ENCODE measurements at regions not wholly inside any gene's neighbourhood (a gene's known extent, or its start where the extent isn't known, plus 50 kb on each side); places are given as distances from the start of the nearest gene placed in this dataset.
"Not testable (repeated sequence)": the region's sequence is repeated elsewhere in the genome, so short reads cannot be mapped to it uniquely, and the experiment has no call there.

DNA sequence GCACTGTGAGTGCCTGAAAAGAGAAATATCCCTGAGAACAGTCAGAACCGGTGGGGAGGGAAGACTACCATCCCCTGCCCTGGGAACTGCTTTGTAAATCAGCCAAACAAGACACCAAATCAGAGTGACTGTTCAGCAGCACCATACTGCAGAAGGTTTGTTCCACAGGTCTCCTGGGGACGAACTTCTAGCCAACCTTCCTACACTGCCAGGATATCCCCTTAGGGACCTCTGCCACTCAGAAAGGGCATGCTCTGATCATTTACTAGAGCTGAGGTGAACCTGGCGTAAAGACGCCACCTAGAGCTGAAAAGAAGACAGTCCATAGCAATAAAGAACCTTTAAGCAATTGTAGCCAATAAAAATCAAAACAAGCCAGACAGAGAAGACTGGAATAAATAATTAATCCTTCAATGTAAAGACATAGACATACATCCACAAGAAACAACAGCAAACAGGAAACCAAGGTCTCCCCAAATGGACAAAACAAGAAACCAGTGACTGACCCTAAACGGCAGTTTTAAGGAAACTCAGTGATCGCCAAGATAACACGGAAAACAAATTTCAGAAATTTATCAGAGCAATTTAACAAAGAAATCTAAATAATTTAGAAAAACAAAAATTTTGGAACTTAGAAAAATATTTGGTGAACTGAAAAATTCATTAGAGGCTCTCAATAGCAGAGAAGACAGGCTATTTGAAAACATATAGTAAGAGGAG lies 228.1 kb upstream of the AMIGO2 start:
- Histone ChIP-seq H3K4me1 (ENCODE audit: insufficient read depth) (no peaks in the 10 kb centered on the region), H3K9me3 (no peaks in the 10 kb centered on the region), H3K27me3 (no peaks in the 10 kb centered on the region), H3K36me3 (no peaks in the 10 kb centered on the region), H3K4me3 (no peak overlapping the region), H3K27ac (no peak overlapping the region)
- WGBS, 3 donors, result 73 to 74% (median 73%) methylated on average over 7 of the region's 7 CpGs
- TF ChIP-seq POLR2A (IDR thresholded peaks at IDR 0.05) (no peak), CTCF (IDR thresholded peaks at IDR 0.05) (no peak), EP300 (IDR thresholded peaks at IDR 0.05) (no peak)
- intact Hi-C loops (cut with DNase I), result no loop called here
- no peak for DNase-seq

DNA sequence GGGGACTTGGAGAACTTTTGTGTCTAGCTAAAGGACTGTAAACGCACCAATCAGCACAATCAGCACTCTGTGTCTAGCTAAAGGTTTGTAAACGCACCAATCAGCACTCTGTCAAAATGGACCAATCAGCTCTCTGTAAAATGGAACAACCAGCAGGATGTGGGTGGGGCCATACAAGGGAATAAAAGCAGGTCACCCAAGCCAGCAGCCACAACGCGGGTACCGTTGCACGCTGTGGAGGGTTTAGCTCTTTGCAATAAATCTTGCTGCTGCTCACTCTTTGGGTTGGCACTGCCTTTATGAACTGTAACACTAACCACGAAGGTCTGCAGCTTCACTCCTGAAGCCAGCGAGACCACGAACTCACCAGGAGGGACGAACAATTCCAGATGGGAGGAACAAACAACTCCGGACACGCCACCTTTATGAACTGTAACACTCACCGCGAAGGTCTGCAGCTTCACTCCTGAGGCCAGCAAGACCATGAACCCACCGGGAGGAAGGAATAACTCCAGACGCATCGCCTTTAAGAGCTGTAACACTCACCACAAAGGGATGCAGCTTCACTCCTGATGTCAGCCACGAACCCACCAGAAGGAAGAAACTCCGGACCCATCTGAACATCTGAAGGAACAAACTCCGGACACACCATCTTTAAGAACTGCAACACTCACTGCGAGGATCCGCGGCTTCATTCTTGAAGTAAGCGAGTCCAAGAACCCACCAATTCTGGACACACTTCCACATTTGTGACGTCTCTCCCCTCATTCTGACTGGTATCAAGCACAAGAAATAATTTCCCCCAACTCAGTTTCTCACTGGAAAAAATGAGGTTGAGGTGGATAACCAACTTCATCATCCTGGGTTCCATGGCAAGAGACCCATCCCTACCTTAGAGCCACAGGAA lies 227.3 kb upstream of the AMIGO2 start:
- H3K9me3 ChIP-seq; DNase-seq; H3K27me3 ChIP-seq; H3K36me3 ChIP-seq; intact Hi-C loops (cut with DNase I); H3K4me3 ChIP-seq; H3K27ac ChIP-seq; H3K4me1 ChIP-seq (ENCODE audit: insufficient read depth): not testable (repeated sequence)
- WGBS, 3 donors, result 93 to 95% (median 93%) methylated on average over 25 of the region's 25 CpGs

- DNase-seq, result no peak
- intact Hi-C loops (cut with DNase I), result no loop called here
- Histone ChIP-seq H3K27me3 (no peaks in the 10 kb centered on the region), H3K36me3 (no peaks in the 10 kb centered on the region), H3K27ac (no peak overlapping the region), H3K9me3 (no peaks in the 10 kb centered on the region), H3K4me1 (ENCODE audit: insufficient read depth) (no peaks in the 10 kb centered on the region), H3K4me3 (no peak overlapping the region)
- no peak for TF ChIP-seq CTCF (IDR thresholded peaks at IDR 0.05)
- TF ChIP-seq EP300 (IDR thresholded peaks at IDR 0.05), result no peak
- TF ChIP-seq POLR2A (IDR thresholded peaks at IDR 0.05), result no peak
- 94 to 97% (median 94%) methylated on average over 22 of the region's 22 CpGs for WGBS, 3 donors
Observed at GRCh38 chr12:47306130-47306529, 226.4 kb upstream of the AMIGO2 start.

GRCh38 chr12:47305464-47305863 lies 225.7 kb upstream of the AMIGO2 start:
- TF ChIP-seq EP300 (IDR thresholded peaks at IDR 0.05) (no peak), POLR2A (IDR thresholded peaks at IDR 0.05) (no peak), CTCF (IDR thresholded peaks at IDR 0.05) (no peak)
- no peak overlapping the region for H3K27ac ChIP-seq
- 95 to 97% (median 96%) methylated on average over 11 of the region's 11 CpGs for WGBS, 3 donors
- no peaks in the 10 kb centered on the region for H3K9me3 ChIP-seq
- no peaks in the 10 kb centered on the region for H3K4me1 ChIP-seq (ENCODE audit: insufficient read depth)
- DNase-seq, result no peak
- H3K36me3 ChIP-seq, result no peaks in the 10 kb centered on the region
- H3K4me3 ChIP-seq, result no peak overlapping the region
- no peaks in the 10 kb centered on the region for H3K27me3 ChIP-seq
- intact Hi-C loops (cut with DNase I), result no loop called here
